ENCODE measurements at regions not wholly inside any gene's neighbourhood (a gene's known extent, or its start where the extent isn't known, plus 50 kb on each side); places are given as distances from the start of the nearest gene placed in this dataset.

GRCh38 chr7:114073701-114074100, 154.9 kb upstream of the PPP1R3A start:
- Histone ChIP-seq H3K4me2 (ENCODE audit: low read length) (no peak overlapping the region), H2AFZ (ENCODE audit: low read length) (no peak overlapping the region), H4K20me1 (ENCODE audit: low read length) (no peaks in the 10 kb centered on the region), H3K4me3 (ENCODE audit: low read length) (no peak overlapping the region), H3K27ac (ENCODE audit: low read length) (no peak overlapping the region), H3K9me2 (replicated peaks; ENCODE audit: low read length) (no peaks in the 10 kb centered on the region), H3K4me1 (ENCODE audit: insufficient read depth, low read length) (no peaks in the 10 kb centered on the region), H3K79me2 (ENCODE audit: low read length) (no peaks in the 10 kb centered on the region), H3K9ac (ENCODE audit: low read length) (no peak overlapping the region), H3K36me3 (ENCODE audit: low read depth, low read length) (no peaks in the 10 kb centered on the region), H3K27me3 (ENCODE audit: low read length) (peaks cover 35% of the 10 kb centered on the region), H3K9me3 (ENCODE audit: low read length) (no peaks in the 10 kb centered on the region), H3F3A (ENCODE audit: low read length, unreplicated experiment) (no peaks in the 10 kb centered on the region)
- TF ChIP-seq EZH2 (IDR thresholded peaks at IDR 0.05; ENCODE audit: low read length, unreplicated experiment) (no peak), EZH2phosphoT487 (IDR thresholded peaks at IDR 0.05; ENCODE audit: borderline replicate concordance, low read length) (no peak), CTCF (conservative IDR thresholded peaks at IDR 0.05; ENCODE audit: low read depth, low read length) (no peak)
- intact Hi-C loops (cut with micrococcal nuclease) = no loop called here
- ATAC-seq (no peak), DNase-seq (no peak)
- BruUV-seq (replicated peaks) = no TSS peak
- ChIA-PET CTCF (interaction anchor here (1.0 kb wide), 1 partner anchor 8 kb away, joined by 4 read pairs; no protein-coding TSS in a partner anchor), POLR2A (ENCODE audit: unreplicated experiment) (no interaction called here)

GRCh38 chr7:114070246-114070645, 151.4 kb upstream of the PPP1R3A start:
- CTCF ChIA-PET = no interaction called here
- Histone ChIP-seq H2AFZ (ENCODE audit: low read length) (no peak overlapping the region), H3K27me3 (ENCODE audit: low read length) (peaks cover 22% of the 10 kb centered on the region), H3K36me3 (ENCODE audit: low read depth, low read length) (no peaks in the 10 kb centered on the region), H3K4me2 (ENCODE audit: low read length) (no peak overlapping the region), H3K9ac (ENCODE audit: low read length) (no peak overlapping the region), H4K20me1 (ENCODE audit: low read length) (no peaks in the 10 kb centered on the region), H3F3A (ENCODE audit: low read length, unreplicated experiment) (no peaks in the 10 kb centered on the region), H3K9me2 (replicated peaks; ENCODE audit: low read length) (no peaks in the 10 kb centered on the region), H3K9me3 (ENCODE audit: low read length) (no peaks in the 10 kb centered on the region), H3K27ac (ENCODE audit: low read length) (no peak overlapping the region), H3K79me2 (ENCODE audit: low read length) (no peaks in the 10 kb centered on the region), H3K4me1 (ENCODE audit: insufficient read depth, low read length) (no peaks in the 10 kb centered on the region), H3K4me3 (ENCODE audit: low read length) (no peak overlapping the region)
- intact Hi-C loops (cut with micrococcal nuclease) = no loop called here
- ATAC-seq (no peak), DNase-seq (no peak)
- POLR2A ChIA-PET (ENCODE audit: unreplicated experiment) = no interaction called here
- TF ChIP-seq CTCF (conservative IDR thresholded peaks at IDR 0.05; ENCODE audit: low read depth, low read length) (no peak), EZH2 (IDR thresholded peaks at IDR 0.05; ENCODE audit: low read length, unreplicated experiment) (no peak), EZH2phosphoT487 (IDR thresholded peaks at IDR 0.05; ENCODE audit: borderline replicate concordance, low read length) (no peak)
- no TSS peak for BruUV-seq (replicated peaks)

- Histone ChIP-seq H3F3A (ENCODE audit: low read length, unreplicated experiment) (no peaks in the 10 kb centered on the region), H3K79me2 (ENCODE audit: low read length) (no peaks in the 10 kb centered on the region), H3K9ac (ENCODE audit: low read length) (no peak overlapping the region), H3K4me2 (ENCODE audit: low read length) (no peak overlapping the region), H3K36me3 (ENCODE audit: low read depth, low read length) (no peaks in the 10 kb centered on the region), H3K4me3 (ENCODE audit: low read length) (no peak overlapping the region), H3K27me3 (ENCODE audit: low read length) (0 out of 2 replicates have a peak, but pooled peaks cover 9% of the 10 kb centered on the region), H4K20me1 (ENCODE audit: low read length) (no peaks in the 10 kb centered on the region), H3K4me1 (ENCODE audit: insufficient read depth, low read length) (no peaks in the 10 kb centered on the region), H3K9me2 (replicated peaks; ENCODE audit: low read length) (no peaks in the 10 kb centered on the region), H3K27ac (ENCODE audit: low read length) (no peak overlapping the region), H3K9me3 (ENCODE audit: low read length) (no peaks in the 10 kb centered on the region), H2AFZ (ENCODE audit: low read length) (no peak overlapping the region)
- DNase-seq (no peak), ATAC-seq (no peak)
- intact Hi-C loops (cut with micrococcal nuclease) = no loop called here
- TF ChIP-seq EZH2phosphoT487 (IDR thresholded peaks at IDR 0.05; ENCODE audit: borderline replicate concordance, low read length) (no peak), CTCF (conservative IDR thresholded peaks at IDR 0.05; ENCODE audit: low read depth, low read length) (no peak), EZH2 (IDR thresholded peaks at IDR 0.05; ENCODE audit: low read length, unreplicated experiment) (no peak)
- ChIA-PET POLR2A (ENCODE audit: unreplicated experiment) (no interaction called here), CTCF (no interaction called here)
- no TSS peak for BruUV-seq (replicated peaks)
Observed at GRCh38 chr7:114062810-114063209, 144.0 kb upstream of the PPP1R3A start.
